ENCODE measurements at regions not wholly inside any gene's neighbourhood (a gene's known extent, or its start where the extent isn't known, plus 50 kb on each side); places are given as distances from the start of the nearest gene placed in this dataset.

GRCh38 chr2:195316486-195316885 lies 340.5 kb upstream of the SLC39A10 start:
- Histone ChIP-seq H3K27me3 (ENCODE audit: control insufficient read depth in 1 of 2, insufficient read depth in 2 of 2, low read length in 1 of 2) (no peaks in the 10 kb centered on the region), H3K4me3 (ENCODE audit: low read length in 2 of 2) (no peak overlapping the region), H3K9me3 (ENCODE audit: control insufficient read depth, low read length) (no peaks in the 10 kb centered on the region), H3K4me1 (ENCODE audit: control insufficient read depth in 1 of 2, insufficient read depth in 2 of 2, low read length in 2 of 2) (no peaks in the 10 kb centered on the region), H3K36me3 (ENCODE audit: control insufficient read depth in 1 of 2, insufficient read depth in 2 of 2, low read length in 1 of 2) (no peaks in the 10 kb centered on the region), H3K27ac (ENCODE audit: low read depth in 1 of 2, low read length in 2 of 2) (no peak overlapping the region)
- DNase-seq (no peak), ATAC-seq (ENCODE audit: low FRiP score) (no peak)
- intact Hi-C loops (cut with DNase I), result no loop called here

DNA sequence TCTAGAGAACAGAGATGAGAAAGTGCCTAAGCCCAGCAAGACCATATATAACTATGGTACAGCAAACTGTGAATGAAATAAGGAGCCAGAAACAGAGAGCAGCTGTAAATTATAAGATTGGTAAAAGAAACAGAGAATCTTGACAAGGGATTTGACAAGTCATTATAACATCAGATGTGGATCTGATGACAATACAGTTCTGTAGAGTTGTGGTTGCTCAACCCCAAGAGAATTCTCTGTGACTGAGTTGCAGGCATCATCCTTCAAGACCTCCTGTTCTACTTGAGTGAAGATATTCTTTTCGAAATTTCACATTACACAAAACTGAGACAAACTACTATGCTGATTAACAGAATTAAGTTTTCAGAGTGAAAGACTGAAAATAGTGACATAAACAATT lies 343.1 kb upstream of the SLC39A10 start:
- Histone ChIP-seq H3K4me1 (ENCODE audit: control insufficient read depth in 1 of 2, insufficient read depth in 2 of 2, low read length in 2 of 2) (no peaks in the 10 kb centered on the region), H3K4me3 (ENCODE audit: low read length in 2 of 2) (no peak overlapping the region), H3K27me3 (ENCODE audit: control insufficient read depth in 1 of 2, insufficient read depth in 2 of 2, low read length in 1 of 2) (no peaks in the 10 kb centered on the region), H3K9me3 (ENCODE audit: control insufficient read depth, low read length) (no peaks in the 10 kb centered on the region), H3K36me3 (ENCODE audit: control insufficient read depth in 1 of 2, insufficient read depth in 2 of 2, low read length in 1 of 2) (no peaks in the 10 kb centered on the region), H3K27ac (ENCODE audit: low read depth in 1 of 2, low read length in 2 of 2) (no peak overlapping the region)
- 86% methylated on average over 1 of the region's 1 CpG for WGBS, 2 donors
- no peak for DNase-seq
- intact Hi-C loops (cut with DNase I), result no loop called here
- ATAC-seq (ENCODE audit: low FRiP score), result no peak

GRCh38 chr2:195312662-195313061 lies 344.4 kb upstream of the SLC39A10 start:
- intact Hi-C loops (cut with DNase I), result no loop called here
- Histone ChIP-seq H3K36me3 (ENCODE audit: control insufficient read depth in 1 of 2, insufficient read depth in 2 of 2, low read length in 1 of 2) (no peaks in the 10 kb centered on the region), H3K4me3 (ENCODE audit: low read length in 2 of 2) (no peak overlapping the region), H3K27me3 (ENCODE audit: control insufficient read depth in 1 of 2, insufficient read depth in 2 of 2, low read length in 1 of 2) (no peaks in the 10 kb centered on the region), H3K9me3 (ENCODE audit: control insufficient read depth, low read length) (no peaks in the 10 kb centered on the region), H3K27ac (ENCODE audit: low read depth in 1 of 2, low read length in 2 of 2) (no peak overlapping the region), H3K4me1 (ENCODE audit: control insufficient read depth in 1 of 2, insufficient read depth in 2 of 2, low read length in 2 of 2) (no peaks in the 10 kb centered on the region)
- WGBS, 2 donors, result 92 to 93% methylated on average over 4 of the region's 4 CpGs
- DNase-seq (no peak), ATAC-seq (ENCODE audit: low FRiP score) (no peak)

DNA sequence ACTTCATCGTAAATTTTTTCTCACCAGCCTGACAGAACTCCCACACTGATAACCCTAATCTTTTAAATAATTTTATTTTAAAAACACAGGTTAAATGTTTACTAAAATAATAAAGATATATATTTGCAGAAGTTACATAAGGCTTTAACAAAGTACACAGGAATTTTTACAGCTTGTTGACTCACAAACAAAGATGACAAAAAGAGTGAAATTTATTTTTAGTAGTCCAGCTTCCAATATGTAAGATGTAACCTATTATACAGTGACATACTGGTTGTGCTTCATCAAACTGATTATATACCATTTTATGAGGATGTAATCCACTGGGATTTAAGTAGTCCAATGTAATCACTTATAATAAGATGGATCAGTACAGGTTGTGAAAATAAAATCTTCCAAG lies 348.9 kb upstream of the SLC39A10 start:
- no peaks in the 10 kb centered on the region for H3K36me3 ChIP-seq (ENCODE audit: control insufficient read depth in 1 of 2, insufficient read depth in 2 of 2, low read length in 1 of 2)
- DNase-seq (no peak), ATAC-seq (ENCODE audit: low FRiP score) (no peak)
- 30 to 36% methylated on average over 1 of the region's 1 CpG for WGBS, 2 donors
- no peaks in the 10 kb centered on the region for H3K27me3 ChIP-seq (ENCODE audit: control insufficient read depth in 1 of 2, insufficient read depth in 2 of 2, low read length in 1 of 2)
- intact Hi-C loops (cut with DNase I), result no loop called here
- no peak overlapping the region for H3K4me3 ChIP-seq (ENCODE audit: low read length in 2 of 2)
- H3K4me1 ChIP-seq (ENCODE audit: control insufficient read depth in 1 of 2, insufficient read depth in 2 of 2, low read length in 2 of 2), result no peaks in the 10 kb centered on the region
- H3K9me3 ChIP-seq (ENCODE audit: control insufficient read depth, low read length), result no peaks in the 10 kb centered on the region
- no peak overlapping the region for H3K27ac ChIP-seq (ENCODE audit: low read depth in 1 of 2, low read length in 2 of 2)

DNA sequence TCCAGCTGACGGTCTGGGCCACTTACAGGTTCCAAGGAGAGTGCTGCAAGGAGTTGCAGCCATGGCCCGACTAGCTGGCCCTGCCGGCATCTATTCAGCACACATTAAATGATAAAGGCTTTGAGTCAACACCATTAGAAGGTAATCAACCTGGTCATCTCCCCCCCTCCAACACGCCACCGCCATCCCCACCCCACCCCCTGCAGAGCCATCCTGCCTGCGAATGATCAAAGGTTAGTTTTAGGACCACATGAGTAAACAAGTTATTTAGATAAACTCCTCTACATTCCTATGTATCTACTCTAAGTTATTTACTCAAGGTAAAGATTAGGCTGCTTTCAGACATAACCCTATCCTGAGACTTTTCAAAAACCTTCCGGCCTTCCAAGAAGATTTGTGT lies 349.3 kb upstream of the SLC39A10 start:
- H3K36me3 ChIP-seq (ENCODE audit: control insufficient read depth in 1 of 2, insufficient read depth in 2 of 2, low read length in 1 of 2), result no peaks in the 10 kb centered on the region
- 34 to 37% methylated on average over 7 of the region's 7 CpGs for WGBS, 2 donors
- no peaks in the 10 kb centered on the region for H3K4me1 ChIP-seq (ENCODE audit: control insufficient read depth in 1 of 2, insufficient read depth in 2 of 2, low read length in 2 of 2)
- H3K27ac ChIP-seq (ENCODE audit: low read depth in 1 of 2, low read length in 2 of 2), result no peak overlapping the region
- H3K9me3 ChIP-seq (ENCODE audit: control insufficient read depth, low read length), result no peaks in the 10 kb centered on the region
- intact Hi-C loops (cut with DNase I), result no loop called here
- DNase-seq (no peak), ATAC-seq (ENCODE audit: low FRiP score) (no peak)
- H3K4me3 ChIP-seq (ENCODE audit: low read length in 2 of 2), result no peak overlapping the region
- no peaks in the 10 kb centered on the region for H3K27me3 ChIP-seq (ENCODE audit: control insufficient read depth in 1 of 2, insufficient read depth in 2 of 2, low read length in 1 of 2)

- DNase-seq, result no peak
- Histone ChIP-seq H3K27ac (ENCODE audit: low read depth in 1 of 2, low read length in 2 of 2) (no peak overlapping the region), H3K36me3 (ENCODE audit: control insufficient read depth in 1 of 2, insufficient read depth in 2 of 2, low read length in 1 of 2) (no peaks in the 10 kb centered on the region), H3K4me1 (ENCODE audit: control insufficient read depth in 1 of 2, insufficient read depth in 2 of 2, low read length in 2 of 2) (no peaks in the 10 kb centered on the region), H3K27me3 (ENCODE audit: control insufficient read depth in 1 of 2, insufficient read depth in 2 of 2, low read length in 1 of 2) (no peaks in the 10 kb centered on the region), H3K9me3 (ENCODE audit: control insufficient read depth, low read length) (no peaks in the 10 kb centered on the region), H3K4me3 (ENCODE audit: low read length in 2 of 2) (no peak overlapping the region)
- intact Hi-C loops (cut with DNase I), result no loop called here
- WGBS, 2 donors, result 79% methylated on average over 5 of the region's 5 CpGs
- ATAC-seq (ENCODE audit: low FRiP score), result no peak
These were observed 352.7 kb upstream of the SLC39A10 start for GRCh38 chr2:195304310-195304709.

GRCh38 chr2:195300631-195301030 lies 356.4 kb upstream of the SLC39A10 start:
- Histone ChIP-seq H3K9me3 (ENCODE audit: control insufficient read depth, low read length) (no peaks in the 10 kb centered on the region), H3K27ac (ENCODE audit: low read depth in 1 of 2, low read length in 2 of 2) (no peak overlapping the region), H3K4me3 (ENCODE audit: low read length in 2 of 2) (no peak overlapping the region), H3K4me1 (ENCODE audit: control insufficient read depth in 1 of 2, insufficient read depth in 2 of 2, low read length in 2 of 2) (no peaks in the 10 kb centered on the region), H3K36me3 (ENCODE audit: control insufficient read depth in 1 of 2, insufficient read depth in 2 of 2, low read length in 1 of 2) (no peaks in the 10 kb centered on the region), H3K27me3 (ENCODE audit: control insufficient read depth in 1 of 2, insufficient read depth in 2 of 2, low read length in 1 of 2) (no peaks in the 10 kb centered on the region)
- ATAC-seq (ENCODE audit: low FRiP score) (no peak), DNase-seq (no peak)
- WGBS, 2 donors, result 51 to 57% methylated on average over 2 of the region's 2 CpGs
- intact Hi-C loops (cut with DNase I), result no loop called here

DNA sequence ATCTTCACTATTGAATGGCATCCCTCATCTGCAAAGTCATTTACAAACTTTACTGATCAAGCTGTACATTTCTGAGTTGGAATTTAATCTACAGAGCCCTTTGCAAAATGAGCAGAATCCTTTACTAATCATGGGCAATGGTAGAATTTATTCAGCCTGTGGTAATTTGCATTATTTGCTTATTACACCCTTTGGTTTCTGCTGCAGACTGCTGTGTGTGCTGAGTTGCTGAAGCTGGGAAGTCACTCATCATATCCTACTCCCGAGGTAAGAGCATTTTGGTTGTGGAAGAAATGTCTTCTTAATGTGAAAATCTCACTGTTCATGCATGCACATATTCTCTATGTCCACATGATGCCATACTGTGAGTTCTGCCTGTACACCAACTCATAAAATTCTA lies 357.4 kb upstream of the SLC39A10 start:
- WGBS, 2 donors, result 47 to 56% methylated on average over 1 of the region's 1 CpG

DNA sequence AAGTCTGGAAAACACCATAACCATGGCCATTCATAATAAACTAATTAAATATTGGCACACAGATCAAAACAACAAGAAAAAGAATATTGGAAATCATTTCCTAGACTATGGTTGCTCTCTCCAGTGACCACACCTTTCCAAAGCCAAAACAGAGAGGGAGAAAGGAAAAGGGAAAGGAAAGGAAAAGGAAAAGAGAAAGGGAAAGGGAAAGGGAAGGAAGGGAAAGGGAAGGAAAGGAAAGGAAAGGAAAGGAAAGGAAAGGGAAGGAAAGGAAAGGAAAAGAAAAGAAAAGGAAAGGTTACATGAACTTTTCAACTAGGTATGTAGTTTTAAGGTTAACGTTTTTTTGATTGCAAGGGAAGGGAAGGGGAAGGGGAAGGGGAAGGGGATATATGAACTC lies 360.5 kb upstream of the SLC39A10 start:
- 54 to 61% methylated on average over 1 of the region's 1 CpG for WGBS, 2 donors

More for the DNA sequence above, 357.4 kb upstream of the SLC39A10 start:
- ATAC-seq (ENCODE audit: low FRiP score), result no peak
- H3K27me3 ChIP-seq (ENCODE audit: control insufficient read depth in 1 of 2, insufficient read depth in 2 of 2, low read length in 1 of 2), result no peaks in the 10 kb centered on the region
- H3K4me3 ChIP-seq (ENCODE audit: low read length in 2 of 2), result no peak overlapping the region
- no peak overlapping the region for H3K27ac ChIP-seq (ENCODE audit: low read depth in 1 of 2, low read length in 2 of 2)
- DNase-seq, result no peak
- H3K36me3 ChIP-seq (ENCODE audit: control insufficient read depth in 1 of 2, insufficient read depth in 2 of 2, low read length in 1 of 2), result no peaks in the 10 kb centered on the region
- intact Hi-C loops (cut with DNase I), result no loop called here
- no peaks in the 10 kb centered on the region for H3K9me3 ChIP-seq (ENCODE audit: control insufficient read depth, low read length)
- no peaks in the 10 kb centered on the region for H3K4me1 ChIP-seq (ENCODE audit: control insufficient read depth in 1 of 2, insufficient read depth in 2 of 2, low read length in 2 of 2)

More for the DNA sequence above, 360.5 kb upstream of the SLC39A10 start:
- no peaks in the 10 kb centered on the region for H3K4me1 ChIP-seq (ENCODE audit: control insufficient read depth in 1 of 2, insufficient read depth in 2 of 2, low read length in 2 of 2)
- no peaks in the 10 kb centered on the region for H3K9me3 ChIP-seq (ENCODE audit: control insufficient read depth, low read length)
- DNase-seq, result no peak
- intact Hi-C loops (cut with DNase I), result no loop called here
- H3K4me3 ChIP-seq (ENCODE audit: low read length in 2 of 2), result no peak overlapping the region
- no peaks in the 10 kb centered on the region for H3K27me3 ChIP-seq (ENCODE audit: control insufficient read depth in 1 of 2, insufficient read depth in 2 of 2, low read length in 1 of 2)
- H3K27ac ChIP-seq (ENCODE audit: low read depth in 1 of 2, low read length in 2 of 2), result no peak overlapping the region
- no peaks in the 10 kb centered on the region for H3K36me3 ChIP-seq (ENCODE audit: control insufficient read depth in 1 of 2, insufficient read depth in 2 of 2, low read length in 1 of 2)
- no peak for ATAC-seq (ENCODE audit: low FRiP score)

Data from aorta (tissue), 5 donors.